NCI-H128 (cell line): ENCODE measurements at regions not wholly inside any gene's neighbourhood (a gene's known extent, or its start where the extent isn't known, plus 50 kb on each side); places are given as distances from the start of the nearest gene placed in this dataset.
A peak's percentile ranks its signal among the peaks of the same experiment; 100 is the strongest.
"Not testable (repeated sequence)": the region's sequence is repeated elsewhere in the genome, so short reads cannot be mapped to it uniquely, and the experiment has no call there.

Source experiments
- DNase-seq: peaks from one replicate; lab custom pipeline; 2025; ENCODE audit not compliant: unreplicated experiment; lab: John Stamatoyannopoulos, UW

- DNase-seq = no peak
Measured at GRCh38 chr1:230558324-230558723, 84.0 kb upstream of the COG2 start.

GRCh38 chr1:230556453-230556852 lies 85.8 kb upstream of the COG2 start:
- DNase-seq = no peak

GRCh38 chr1:230555814-230556213 lies 86.5 kb upstream of the COG2 start:
- DNase-seq = no peak

DNA sequence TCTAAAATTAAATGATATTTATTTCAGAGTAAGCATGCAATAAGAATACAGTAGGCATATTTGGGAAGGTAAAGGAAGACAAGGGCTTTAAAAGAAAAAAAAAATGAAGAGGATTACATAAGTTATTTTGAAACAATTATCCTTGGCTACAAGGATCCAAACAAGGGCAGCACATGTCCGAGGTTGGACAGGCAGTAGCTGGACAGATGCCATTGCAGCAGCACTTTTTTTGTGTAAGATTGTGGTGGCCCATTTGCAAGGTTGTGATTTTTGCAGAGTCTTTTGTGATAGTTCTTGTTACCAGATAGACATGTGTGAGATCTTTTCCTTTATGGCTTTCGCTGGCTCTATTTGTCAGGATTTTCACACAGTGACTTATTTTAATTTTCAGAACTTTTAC lies 89.4 kb upstream of the COG2 start:
- no peak for DNase-seq

- DNase-seq = not testable (repeated sequence)
Measured at GRCh38 chr1:230550945-230551344, 91.3 kb upstream of the COG2 start.

DNA sequence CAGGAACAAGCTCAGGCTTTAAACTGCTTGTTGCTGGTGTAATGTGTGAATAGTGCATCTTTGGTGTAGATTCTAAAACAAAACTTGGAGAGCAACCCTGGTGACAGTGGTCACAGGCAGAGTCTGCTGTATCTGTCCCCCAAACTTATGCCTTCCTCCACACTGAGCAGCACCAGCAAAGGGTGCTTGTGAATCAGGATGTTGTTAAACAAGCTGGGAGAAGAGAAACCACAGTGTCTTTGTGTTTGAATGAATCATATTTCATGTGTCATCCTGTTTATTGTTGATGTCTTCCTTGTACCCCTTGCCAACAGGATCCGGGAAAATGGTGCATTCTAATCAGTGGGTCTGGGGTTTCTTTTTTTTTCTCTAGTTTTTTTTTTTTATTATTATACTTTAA lies 91.9 kb upstream of the COG2 start:
- no peak for DNase-seq

- DNase-seq = no peak
Measured at GRCh38 chr1:230549625-230550024, 92.7 kb upstream of the COG2 start.

- DNase-seq = peak; percentile 28
Measured at GRCh38 chr1:230548997-230549396, 93.3 kb upstream of the COG2 start.

DNA sequence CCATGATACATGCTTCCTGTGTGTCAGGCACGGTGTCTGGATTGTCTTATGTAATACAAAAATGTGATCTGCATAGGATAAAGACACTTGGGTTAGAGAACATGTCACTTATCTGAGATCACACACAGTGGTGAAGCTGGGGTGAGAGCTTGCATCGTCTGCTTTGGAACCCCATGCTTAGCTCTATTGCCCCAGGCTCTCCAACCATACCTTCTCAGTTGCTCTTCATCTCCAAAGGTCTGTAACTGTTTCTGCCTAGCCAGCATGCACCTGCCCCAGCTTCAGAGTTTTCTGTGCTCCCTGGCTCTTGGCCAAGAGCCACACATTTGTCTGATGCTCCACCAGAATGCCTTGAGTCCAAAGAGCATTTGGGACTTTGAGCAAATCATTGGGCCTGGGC lies 93.9 kb upstream of the COG2 start:
- peak; percentile 11 for DNase-seq

DNA sequence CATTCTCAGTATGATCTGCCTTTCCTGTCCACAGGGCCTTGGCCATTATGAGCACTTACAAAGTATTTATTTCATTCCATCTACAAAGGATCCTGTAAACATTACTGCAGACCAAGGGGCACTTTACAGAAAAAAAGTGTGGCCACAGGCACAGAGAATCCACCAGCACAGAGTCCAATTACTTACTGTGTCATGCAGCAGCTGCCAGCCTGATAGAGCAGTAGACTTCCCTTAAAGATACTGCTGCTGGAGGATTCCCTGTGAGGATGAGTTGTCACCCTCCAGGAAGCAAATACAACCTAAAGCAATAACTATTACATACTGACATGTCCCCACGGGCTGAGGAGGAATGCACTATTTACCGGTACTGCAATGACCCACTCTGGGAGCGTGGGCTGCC lies 97.1 kb upstream of the COG2 start:
- DNase-seq = no peak

- DNase-seq = no peak
Measured at GRCh38 chr1:230544758-230545157, 97.5 kb upstream of the COG2 start.

GRCh38 chr1:230543085-230543484 lies 99.2 kb upstream of the COG2 start:
- no peak for DNase-seq

GRCh38 chr1:230542681-230543080 lies 99.6 kb upstream of the COG2 start:
- DNase-seq = no peak

DNA sequence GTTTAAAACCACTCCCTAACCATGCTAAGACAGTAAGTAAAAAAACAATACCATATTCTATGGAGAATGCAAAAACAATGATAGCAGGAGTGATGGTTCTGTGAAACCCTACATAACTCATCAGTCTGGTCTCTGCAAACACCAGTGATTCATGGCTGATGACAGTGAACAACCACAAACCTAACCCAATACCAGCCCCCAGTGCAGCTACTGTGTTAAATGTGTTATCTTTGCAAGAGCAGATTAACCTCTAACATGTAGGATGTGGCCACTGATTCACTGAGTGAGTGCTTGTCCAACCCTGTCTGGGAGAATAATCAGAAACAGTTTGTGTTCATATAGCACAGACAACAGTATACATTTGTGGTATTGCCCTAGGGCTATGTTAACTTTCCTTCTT lies 100.2 kb upstream of the COG2 start:
- no peak for DNase-seq

GRCh38 chr1:230541306-230541705 lies 101.0 kb upstream of the COG2 start:
- DNase-seq = no peak

- DNase-seq = no peak
Measured at GRCh38 chr1:230540421-230541155, 101.7 kb upstream of the COG2 start.

DNA sequence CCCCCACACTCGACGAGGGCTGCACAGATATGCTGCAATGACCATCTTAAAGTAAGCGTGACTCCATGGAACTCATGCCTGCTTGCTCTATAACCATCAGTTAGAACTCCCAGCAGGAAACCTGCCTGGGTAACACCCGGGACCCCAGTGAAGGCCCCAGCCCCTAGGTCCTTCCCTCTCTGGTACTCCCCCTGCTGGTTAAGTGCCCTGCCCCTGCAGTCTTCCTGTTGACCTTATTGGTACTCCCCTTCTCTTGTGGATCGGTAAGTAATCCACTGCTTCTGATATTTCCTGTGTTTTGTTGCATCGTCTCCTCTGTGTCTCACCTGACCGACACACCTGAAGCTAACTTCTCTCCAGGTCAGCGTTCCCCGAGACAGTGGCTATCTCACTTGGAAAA lies 104.8 kb upstream of the COG2 start:
- DNase-seq = no peak

- DNase-seq = no peak
Measured at GRCh38 chr1:230536641-230537155, 105.6 kb upstream of the COG2 start.

- no peak for DNase-seq
Measured at GRCh38 chr1:230534224-230534623, 108.1 kb upstream of the COG2 start.

- no peak for DNase-seq
Measured at GRCh38 chr1:230531103-230531502, 105.0 kb upstream of the PGBD5 start.

GRCh38 chr1:230519246-230519645 lies 93.1 kb upstream of the PGBD5 start:
- no peak for DNase-seq

GRCh38 chr1:230518511-230518910 lies 92.4 kb upstream of the PGBD5 start:
- no peak for DNase-seq

DNA sequence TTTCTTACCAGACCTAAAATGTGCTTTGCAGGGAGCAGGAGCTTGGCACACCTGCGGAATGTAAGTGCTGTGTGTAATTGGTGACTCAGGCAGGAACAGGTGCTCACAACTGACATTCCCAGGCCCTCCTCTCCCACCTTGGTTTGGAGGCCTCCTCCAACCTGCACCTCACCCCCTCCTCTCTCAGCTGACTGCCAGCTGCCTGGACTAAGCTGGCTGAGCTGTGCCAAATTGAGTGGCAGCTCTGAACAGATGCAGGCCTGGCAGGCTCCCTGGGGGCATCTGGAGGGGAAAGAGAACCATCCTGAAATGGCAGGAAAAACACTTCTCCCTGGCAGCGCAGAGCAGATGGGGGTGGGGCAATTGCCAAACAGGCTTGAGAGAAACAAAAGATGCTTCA lies 91.7 kb upstream of the PGBD5 start:
- DNase-seq = peak; percentile 72
